H1 (cell line): ENCODE measurements at regions not wholly inside any gene's neighbourhood (a gene's known extent, or its start where the extent isn't known, plus 50 kb on each side); places are given as distances from the start of the nearest gene placed in this dataset.

Source experiments
- CTCF ChIA-PET: fragments of 300-600 bp; sonication (Branson Sonifier 250); formaldehyde crosslinking; loops from one replicate; lab custom pipeline; 2021; ENCODE audit not compliant: partially characterized antibody; lab: Charles Lee
- POLR2A ChIA-PET: fragments of 300-600 bp; sonication (Branson Sonifier 250); formaldehyde crosslinking; loops from one replicate; lab custom pipeline; 2021; ENCODE audit warnings: inconsistent platforms; ENCODE audit not compliant: partially characterized antibody; lab: Charles Lee
- DNase-seq, 2 experiments: peaks; one replicate each; pipeline versions ENCODE4 v3.0.0 to v3.0.0-alpha.2; 2010 to 2022; ENCODE audit warnings: low spot score in 2 of 2, low read depth in 1 of 2, mixed read lengths in 1 of 2
- FAIRE-seq: peaks from 2 replicates; lab custom pipeline; 2011; peaks lifted over from hg19 to GRCh38; lab: Jason Lieb, UNC
- H2AFZ ChIP-seq: 2 replicates; pipeline ENCODE4 v1.8.1; 2012; ENCODE audit warnings: low read length, inconsistent platforms
- H2AK5ac ChIP-seq: 2 replicates; pipeline ENCODE4 v1.6.1; 2013; ENCODE audit warnings: low read depth, low read length
- H2BK120ac ChIP-seq: replicated peaks from 2 replicates; pipeline ENCODE3; 2013; ENCODE audit warnings: low read depth, low read length, inconsistent platforms
- H2BK12ac ChIP-seq: 2 replicates; pipeline ENCODE4 v1.6.1; 2013; ENCODE audit warnings: low read depth, low read length
- H2BK15ac ChIP-seq: 2 replicates; pipeline ENCODE4 v1.6.1; 2013; ENCODE audit warnings: low read length
- H2BK20ac ChIP-seq: 2 replicates; pipeline ENCODE4 v1.6.1; 2013; ENCODE audit warnings: low read length
- H2BK5ac ChIP-seq: 2 replicates; pipeline ENCODE4 v1.6.1; 2013; ENCODE audit warnings: low read depth, low read length
- H3K14ac ChIP-seq: 2 replicates; pipeline ENCODE4 v1.6.1; 2013; ENCODE audit warnings: inconsistent platforms; ENCODE audit not compliant: insufficient read length
- H3K18ac ChIP-seq: 2 replicates; pipeline ENCODE4 v1.6.1; 2013; ENCODE audit warnings: low read length; ENCODE audit errors: extremely low read depth
- H3K23ac ChIP-seq: 2 replicates; pipeline ENCODE4 v1.6.1; 2013; ENCODE audit warnings: inconsistent platforms; ENCODE audit not compliant: insufficient read length
- H3K23me2 ChIP-seq: 2 replicates; pipeline ENCODE4 v1.6.1; 2013; ENCODE audit warnings: low read depth, low read length
- H3K27ac ChIP-seq: 2 replicates; pipeline ENCODE4 v1.6.1; 2011; ENCODE audit warnings: low read depth, low read length, inconsistent platforms
- H3K27me3 ChIP-seq, 4 experiments: replicated peaks in 1 of 4; 1 replicate in 1 of 4; 2 replicates in 3 of 4; pipeline versions ENCODE4 v1.6.1 to v1.8.1; 2011 to 2013; ENCODE audit warnings: low read length in 3 of 4, mild to moderate bottlenecking in 3 of 4, inconsistent platforms in 2 of 4, mixed read lengths in 2 of 4, moderate library complexity in 1 of 4; ENCODE audit not compliant: control insufficient read depth in 3 of 4, insufficient read depth in 3 of 4; ENCODE audit errors: extremely low read depth in 1 of 4
- H3K36me3 ChIP-seq, 4 experiments: 2 replicates each; pipeline versions ENCODE4 v1.6.1 to v1.8.1; 2011 to 2013; ENCODE audit warnings: mild to moderate bottlenecking in 4 of 4, low read length in 3 of 4, moderate library complexity in 2 of 4, control low read depth in 1 of 4, inconsistent platforms in 1 of 4; ENCODE audit not compliant: insufficient read depth in 4 of 4, control insufficient read depth in 2 of 4
- H3K4ac ChIP-seq: replicated peaks from 2 replicates; pipeline ENCODE3; 2013; ENCODE audit warnings: low read length, low read depth, mixed read lengths, inconsistent platforms; ENCODE audit not compliant: insufficient read length
- H3K4me1 ChIP-seq, 4 experiments: replicated peaks in 1 of 4; 1 replicate in 1 of 4; 2 replicates in 3 of 4; pipeline versions ENCODE4 v1.6.1 to v1.8.1; 2011 to 2013; ENCODE audit warnings: low read length in 3 of 4, inconsistent platforms in 2 of 4, mixed read lengths in 1 of 4; ENCODE audit not compliant: insufficient read depth in 4 of 4, control insufficient read depth in 3 of 4
- H3K4me2 ChIP-seq, 2 experiments: 2 replicates each; pipeline versions ENCODE4 v1.6.1 to v1.8.1; 2011 to 2013; ENCODE audit warnings: low read depth in 2 of 2, low read length in 2 of 2, control low read depth in 1 of 2, inconsistent platforms in 1 of 2, mild to moderate bottlenecking in 1 of 2; ENCODE audit not compliant: insufficient read depth in 1 of 2
- H3K4me3 ChIP-seq, 4 experiments: fragments of 200-600, 300-600 bp in 1 of 4; sonication (generic), shearing (Covaris generic), sonication (Bioruptor Twin) in 1 of 4; 2 replicates each; pipeline versions ENCODE4 v1.5.1 to v1.8.1; 2011 to 2016; ENCODE audit warnings: low read length in 4 of 4, low read depth in 3 of 4, control low read depth in 2 of 4, inconsistent platforms in 2 of 4, mild to moderate bottlenecking in 2 of 4, mixed read lengths in 1 of 4, moderate library complexity in 1 of 4; ENCODE audit not compliant: insufficient read depth in 2 of 4; ENCODE audit errors: extremely low read depth in 1 of 4
- H3K56ac ChIP-seq: replicated peaks from 2 replicates; pipeline ENCODE3; 2013; ENCODE audit warnings: low read depth, mild to moderate bottlenecking, mixed read lengths, low read length, inconsistent platforms; ENCODE audit not compliant: insufficient read length
- H3K79me1 ChIP-seq: 2 replicates; pipeline ENCODE4 v1.6.1; 2013; ENCODE audit warnings: low read depth, low read length, control low read depth
- H3K79me2 ChIP-seq, 2 experiments: 2 replicates each; pipeline versions ENCODE4 v1.6.1 to v1.8.1; 2012 to 2013; ENCODE audit warnings: low read length in 2 of 2, mild to moderate bottlenecking in 2 of 2, inconsistent platforms in 1 of 2; ENCODE audit not compliant: insufficient read depth in 2 of 2, control insufficient read depth in 1 of 2
- H3K9ac ChIP-seq, 4 experiments: replicated peaks in 1 of 4; 1 replicate in 1 of 4; 2 replicates in 3 of 4; pipeline versions ENCODE4 v1.6.1 to v1.8.1; 2011 to 2013; ENCODE audit warnings: low read depth in 3 of 4, low read length in 3 of 4, control low read depth in 2 of 4, mild to moderate bottlenecking in 2 of 4, moderate library complexity in 2 of 4, inconsistent platforms in 1 of 4; ENCODE audit errors: extremely low read depth in 1 of 4
- H3K9me3 ChIP-seq, 2 experiments: 2 replicates each; pipeline versions ENCODE4 v1.6.1 to v1.8.1; 2012 to 2013; ENCODE audit warnings: mild to moderate bottlenecking in 2 of 2, moderate library complexity in 2 of 2, control low read depth in 1 of 2, inconsistent platforms in 1 of 2, low read depth in 1 of 2, low read length in 1 of 2, mixed read lengths in 1 of 2; ENCODE audit not compliant: insufficient read depth in 2 of 2
- H4K20me1 ChIP-seq, 2 experiments: replicated peaks in 1 of 2; 2 replicates each; pipeline versions ENCODE3 to v1.8.1; 2011 to 2013; ENCODE audit warnings: inconsistent platforms in 2 of 2, low read length in 2 of 2, mild to moderate bottlenecking in 1 of 2; ENCODE audit not compliant: insufficient read depth in 2 of 2, control insufficient read depth in 1 of 2
- H4K5ac ChIP-seq: 2 replicates; pipeline ENCODE4 v1.6.1; 2013; ENCODE audit warnings: low read length, low read depth, mixed read lengths, inconsistent platforms; ENCODE audit not compliant: insufficient read length
- H4K8ac ChIP-seq: 2 replicates; pipeline ENCODE4 v1.8.0; 2013; ENCODE audit warnings: mild to moderate bottlenecking, moderate library complexity, low read length, inconsistent platforms; ENCODE audit not compliant: insufficient read depth; ENCODE audit errors: extremely low read depth
- H4K91ac ChIP-seq: replicated peaks from 2 replicates; pipeline ENCODE3; 2013; ENCODE audit warnings: low read length, mixed read lengths, inconsistent platforms; ENCODE audit not compliant: insufficient read length
- GABPA ChIP-seq: IDR thresholded peaks from 2 replicates; pipeline ENCODE4 v1.6.1; 2011; ENCODE audit warnings: mild to moderate bottlenecking, low read length, moderate library complexity, borderline replicate concordance; ENCODE audit not compliant: insufficient read depth
- GTF2F1 ChIP-seq: IDR thresholded peaks from 2 replicates; pipeline ENCODE4 v1.6.1; 2012; ENCODE audit warnings: low read depth, low read length, improper control_type of control experiment, borderline replicate concordance
- KDM4A ChIP-seq: IDR thresholded peaks from one replicate; pipeline ENCODE4 v1.7.1; 2012; ENCODE audit warnings: low read depth, mild to moderate bottlenecking, moderate library complexity, low read length, inconsistent platforms; ENCODE audit not compliant: severe bottlenecking
- TEAD4 ChIP-seq: IDR thresholded peaks from 2 replicates; pipeline ENCODE4 v1.6.1; 2012; ENCODE audit warnings: low read depth, low read length, inconsistent platforms, mixed read lengths

- ChIA-PET CTCF (no interaction called here), POLR2A (no interaction called here)
- Histone ChIP-seq H3K4ac (no peak overlapping the region), H3K27me3 (no peaks in the 10 kb centered on the region), H2AFZ (no peak overlapping the region), H3K4me1 (no peaks in the 10 kb centered on the region), H2BK5ac (no peak overlapping the region), H3K18ac (no peak overlapping the region), H4K91ac (no peak overlapping the region), H3K23ac (no peak overlapping the region), H2BK15ac (no peak overlapping the region), H3K56ac (no peak overlapping the region), H3K4me3 (no peak overlapping the region), H3K23me2 (no peaks in the 10 kb centered on the region; the same call in 1 of the 2 replicates), H3K79me2 (no peaks in the 10 kb centered on the region), H3K4me2 (no peak overlapping the region), H2BK120ac (no peak overlapping the region), H3K36me3 (no peaks in the 10 kb centered on the region), H2BK20ac (no peak overlapping the region), H3K79me1 (no peaks in the 10 kb centered on the region), H4K5ac (no peak overlapping the region), H2BK12ac (no peak overlapping the region), H3K9me3 (no peaks in the 10 kb centered on the region), H3K14ac (no peak overlapping the region), H3K9ac (no peak overlapping the region), H2AK5ac (no peak overlapping the region), H3K27ac (no peak overlapping the region), H4K20me1 (no peaks in the 10 kb centered on the region), H4K8ac (no peak overlapping the region)
- DNase-seq (no peak), FAIRE-seq (no peak)
- TF ChIP-seq TEAD4 (no peak), KDM4A (no peak), GABPA (no peak), GTF2F1 (no peak)
Measured at GRCh38 chr14:40139657-40140056, 707.4 kb upstream of the FBXO33 start.
